Tibial nerve (tissue), 4 donors: ENCODE measurements at regions not wholly inside any gene's neighbourhood (a gene's known extent, or its start where the extent isn't known, plus 50 kb on each side); places are given as distances from the start of the nearest gene placed in this dataset.

ENCODE experiments used
- DNase-seq, 2 donors: peaks; one replicate each; pipeline ENCODE4 v3.0.0-alpha.2; 2019; ENCODE audit warnings: low spot score in 2 of 2
- H3K27ac ChIP-seq, 4 donors: fragments of 200-600 bp; sonication (generic) in 3 of 4; one replicate each; pipeline ENCODE4 v1.5.1; 2017 to 2019; ENCODE audit warnings: mild to moderate bottlenecking in 1 of 4
- H3K27me3 ChIP-seq, 2 donors: fragments of 200-600 bp; sonication (generic) in 1 of 2; one replicate each; pipeline versions ENCODE4 v1.5.1 to v1.6.0; 2017 to 2019
- H3K36me3 ChIP-seq, 3 donors: fragments of 200-600 bp; sonication (generic); one replicate each; pipeline ENCODE4 v1.5.1; 2018 to 2019
- H3K4me1 ChIP-seq, 4 donors: fragments of 200-600 bp; sonication (generic) in 3 of 4; one replicate each; pipeline ENCODE4 v1.5.1; 2017 to 2019
- H3K4me3 ChIP-seq, 4 donors: fragments of 200-600 bp; sonication (generic) in 3 of 4; one replicate each; pipeline ENCODE4 v1.5.1; 2017 to 2019; ENCODE audit warnings: mild to moderate bottlenecking in 1 of 4, moderate library complexity in 1 of 4
- H3K9me3 ChIP-seq, 4 donors: fragments of 200-600 bp; sonication (generic) in 3 of 4; one replicate each; pipeline ENCODE4 v1.5.1; 2017 to 2019
- CTCF ChIP-seq, 5 experiments: fragments of 200-600 bp in 3 of 5; fragments of 450-650 bp in 2 of 5; sonication (generic) in 3 of 5; IDR thresholded peaks; one replicate each; pipeline ENCODE4 v1.5.1; 2016 to 2019; ENCODE audit warnings: antibody characterized with exemption in 5 of 5, mild to moderate bottlenecking in 3 of 5, moderate library complexity in 2 of 5
- EP300 ChIP-seq, 2 donors: sonication (generic); formaldehyde crosslinking; IDR thresholded peaks; one replicate each; pipeline ENCODE4 v1.6.1; 2017; ENCODE audit warnings: antibody characterized with exemption in 2 of 2, mild to moderate bottlenecking in 1 of 2
- POLR2A ChIP-seq, 2 donors: fragments of 450-650 bp; IDR thresholded peaks; one replicate each; pipeline ENCODE4 v1.6.1; 2017; ENCODE audit warnings: antibody characterized with exemption in 2 of 2, mild to moderate bottlenecking in 2 of 2, moderate library complexity in 2 of 2
- WGBS, 2 donors: methylation state at CpG; one replicate each; pipeline ENCODE4 v1.1.5; 2018; 5-methylcytosine and 5-hydroxymethylcytosine counted together

- DNase-seq = no peak
- H3K4me3 ChIP-seq = no peak overlapping the region
- TF ChIP-seq POLR2A (IDR thresholded peaks at IDR 0.05) = no peak
- TF ChIP-seq CTCF (IDR thresholded peaks at IDR 0.05) = no peak
- TF ChIP-seq EP300 (IDR thresholded peaks at IDR 0.05) = no peak
- H3K27ac ChIP-seq = no peak overlapping the region
- H3K9me3 ChIP-seq = peaks cover 0 to 4% (median 0%) of the 10 kb centered on the region in 4 donors
- H3K27me3 ChIP-seq = no peaks in the 10 kb centered on the region
- no peaks in the 10 kb centered on the region for H3K4me1 ChIP-seq
- 83 to 92% methylated on average over 1 of the region's 1 CpG for WGBS, 2 donors
- H3K36me3 ChIP-seq = no peaks in the 10 kb centered on the region
Observed at GRCh38 chr4:145287351-145287750, 107.0 kb upstream of the OTUD4 start.

- H3K4me3 ChIP-seq = no peak overlapping the region
- peaks cover 0 to 4% (median 0%) of the 10 kb centered on the region in 4 donors for H3K9me3 ChIP-seq
- H3K27me3 ChIP-seq = no peaks in the 10 kb centered on the region
- H3K36me3 ChIP-seq = no peaks in the 10 kb centered on the region
- no peak for DNase-seq
- H3K4me1 ChIP-seq = no peaks in the 10 kb centered on the region
- no peak for TF ChIP-seq EP300 (IDR thresholded peaks at IDR 0.05)
- TF ChIP-seq POLR2A (IDR thresholded peaks at IDR 0.05) = no peak
- H3K27ac ChIP-seq = no peak overlapping the region
Observed at GRCh38 chr4:145285928-145286327, 105.5 kb upstream of the OTUD4 start.

GRCh38 chr4:145283909-145284308, 103.5 kb upstream of the OTUD4 start:
- Histone ChIP-seq H3K4me3 (no peak overlapping the region), H3K9me3 (peaks cover 0 to 4% (median 0%) of the 10 kb centered on the region in 4 donors), H3K36me3 (no peaks in the 10 kb centered on the region), H3K4me1 (peaks cover 0 to 6% (median 0%) of the 10 kb centered on the region in 4 donors), H3K27ac (no peak overlapping the region), H3K27me3 (no peaks in the 10 kb centered on the region)
- 51 to 69% methylated on average over 2 of the region's 2 CpGs for WGBS, 2 donors
- TF ChIP-seq POLR2A (IDR thresholded peaks at IDR 0.05) = no peak
- TF ChIP-seq EP300 (IDR thresholded peaks at IDR 0.05) = no peak
- no peak for TF ChIP-seq CTCF (IDR thresholded peaks at IDR 0.05)
- DNase-seq = no peak

GRCh38 chr4:145281951-145282350, 101.6 kb upstream of the OTUD4 start:
- 80 to 84% methylated on average over 1 of the region's 1 CpG for WGBS, 2 donors
- TF ChIP-seq POLR2A (IDR thresholded peaks at IDR 0.05) = no peak
- no peak for TF ChIP-seq CTCF (IDR thresholded peaks at IDR 0.05)
- TF ChIP-seq EP300 (IDR thresholded peaks at IDR 0.05) = no peak

GRCh38 chr4:145281224-145281623, 100.8 kb upstream of the OTUD4 start:
- Histone ChIP-seq H3K4me3 (no peak overlapping the region), H3K36me3 (no peaks in the 10 kb centered on the region), H3K4me1 (peaks cover 0 to 6% (median 0%) of the 10 kb centered on the region in 4 donors), H3K27me3 (no peaks in the 10 kb centered on the region), H3K9me3 (no peaks in the 10 kb centered on the region), H3K27ac (no peak overlapping the region)
- no peak for TF ChIP-seq POLR2A (IDR thresholded peaks at IDR 0.05)
- no peak for TF ChIP-seq CTCF (IDR thresholded peaks at IDR 0.05)
- no peak for TF ChIP-seq EP300 (IDR thresholded peaks at IDR 0.05)
- 80 to 93% methylated on average over 9 of the region's 9 CpGs for WGBS, 2 donors
- no peak for DNase-seq

More at GRCh38 chr4:145281951-145282350, 101.6 kb upstream of the OTUD4 start:
- H3K27ac ChIP-seq = no peak overlapping the region
- no peaks in the 10 kb centered on the region for H3K27me3 ChIP-seq
- H3K4me1 ChIP-seq = peaks cover 0 to 6% (median 0%) of the 10 kb centered on the region in 4 donors
- no peak for DNase-seq
- no peaks in the 10 kb centered on the region for H3K9me3 ChIP-seq
- H3K36me3 ChIP-seq = no peaks in the 10 kb centered on the region
- no peak overlapping the region for H3K4me3 ChIP-seq

GRCh38 chr4:145280541-145280940, 100.2 kb upstream of the OTUD4 start:
- Histone ChIP-seq H3K27ac (no peak overlapping the region), H3K4me1 (peaks cover 0 to 6% (median 0%) of the 10 kb centered on the region in 4 donors), H3K36me3 (no peaks in the 10 kb centered on the region), H3K9me3 (no peaks in the 10 kb centered on the region), H3K27me3 (no peaks in the 10 kb centered on the region), H3K4me3 (no peak overlapping the region)
- DNase-seq = no peak
- WGBS, 2 donors = 82 to 90% methylated on average over 3 of the region's 3 CpGs
- no peak for TF ChIP-seq CTCF (IDR thresholded peaks at IDR 0.05)
- no peak for TF ChIP-seq EP300 (IDR thresholded peaks at IDR 0.05)
- no peak for TF ChIP-seq POLR2A (IDR thresholded peaks at IDR 0.05)
